Prostate gland (tissue), 2 donors: ENCODE measurements at regions not wholly inside any gene's neighbourhood (a gene's known extent, or its start where the extent isn't known, plus 50 kb on each side); places are given as distances from the start of the nearest gene placed in this dataset.

ENCODE experiments used
- DNase-seq: peaks from one replicate; pipeline ENCODE4 v3.0.0-alpha.2; 2019; ENCODE audit warnings: low spot score
- H3K27ac ChIP-seq, 2 donors: fragments of 200-600 bp; sonication (generic); 2 replicates each; pipeline ENCODE4 v1.5.1; 2017 to 2019
- H3K27me3 ChIP-seq: fragments of 200-600 bp; sonication (generic); replicated peaks from 2 replicates; pipeline ENCODE4 v1.5.1; 2019; ENCODE audit not compliant: insufficient read depth
- H3K36me3 ChIP-seq, 2 donors: fragments of 200-600 bp; sonication (generic); 1 replicate in 1 of 2; 2 replicates in 1 of 2; pipeline versions ENCODE4 v1.5.1 to v1.8.1; 2017 to 2019
- H3K4me1 ChIP-seq: fragments of 200-600 bp; sonication (generic); replicated peaks from 2 replicates; pipeline ENCODE4 v1.5.1; 2019
- H3K4me3 ChIP-seq, 2 donors: fragments of 200-600 bp; sonication (generic); 2 replicates each; pipeline ENCODE4 v1.5.1; 2017 to 2019
- H3K9me3 ChIP-seq: fragments of 200-600 bp; sonication (generic); 2 replicates; pipeline ENCODE4 v1.5.1; 2017
- POLR2A ChIP-seq: fragments of 450-650 bp; IDR thresholded peaks from one replicate; pipeline ENCODE4 v1.6.1; 2016; ENCODE audit warnings: antibody characterized with exemption, mild to moderate bottlenecking
- POLR2AphosphoS5 ChIP-seq: sonication (generic); formaldehyde crosslinking; IDR thresholded peaks from one replicate; pipeline ENCODE4 v1.6.1; 2017; ENCODE audit warnings: antibody characterized with exemption
- WGBS: methylation state at CpG from one replicate; pipeline ENCODE4 v1.1.5; 2018; 5-methylcytosine and 5-hydroxymethylcytosine counted together
- intact Hi-C: fragments of 100-400 bp; cut with DNase I; formaldehyde crosslinking; loops from one replicate; pipeline ENCODE4 v1.14.2; 2022
- TF ChIP-seq, protein P1 (sequence below), 4 experiments: fragments of 200-600 bp in 2 of 4; fragments of 450-650 bp in 2 of 4; sonication (generic) in 2 of 4; IDR thresholded peaks; 1 replicate in 3 of 4; 2 replicates in 1 of 4; pipeline ENCODE4 v1.5.1; 2016 to 2019; ENCODE audit warnings: antibody characterized with exemption in 4 of 4, mild to moderate bottlenecking in 2 of 4, moderate library complexity in 2 of 4

DNA sequence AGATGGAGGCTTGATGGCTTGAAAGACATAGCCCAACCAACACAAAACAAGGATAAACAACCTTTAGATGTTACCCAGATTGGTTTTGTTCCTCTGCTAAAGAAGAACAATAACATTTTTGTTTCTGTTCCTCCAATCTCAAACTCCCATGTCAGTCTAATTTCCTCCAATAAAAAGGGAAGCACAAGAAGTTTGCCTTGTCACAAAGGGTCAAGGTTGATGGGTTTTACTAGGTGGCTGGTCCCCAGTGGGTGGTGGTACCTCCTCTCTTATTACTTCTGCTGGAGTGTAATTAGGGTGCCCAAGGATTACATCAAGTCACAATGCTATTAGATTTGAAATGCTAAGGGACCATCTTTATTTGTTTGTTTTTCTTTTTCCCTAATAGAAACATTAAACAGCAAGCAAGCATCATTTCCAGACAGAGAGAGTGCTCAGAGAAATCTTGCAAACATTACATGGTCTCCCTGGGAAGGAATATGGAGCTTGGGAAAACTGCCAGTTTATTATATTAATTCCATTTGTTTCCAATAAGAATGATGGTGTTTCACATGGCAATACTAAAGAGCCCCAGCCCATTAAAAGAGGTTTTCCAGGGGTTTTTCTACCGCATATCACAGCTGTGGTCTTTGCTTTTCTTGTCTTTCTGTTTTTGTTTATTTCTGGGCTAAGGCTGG lies 78.3 kb upstream of the AOAH start:
- Histone ChIP-seq H3K27ac (no peak overlapping the region), H3K36me3 (no peaks in the 10 kb centered on the region), H3K9me3 (no peaks in the 10 kb centered on the region), H3K4me3 (no peak overlapping the region), H3K4me1 (no peaks in the 10 kb centered on the region), H3K27me3 (no peaks in the 10 kb centered on the region)
- DNase-seq: no peak
- no peak for TF ChIP-seq POLR2A
- no peak for TF ChIP-seq POLR2AphosphoS5
- TF ChIP-seq, protein P1, sequence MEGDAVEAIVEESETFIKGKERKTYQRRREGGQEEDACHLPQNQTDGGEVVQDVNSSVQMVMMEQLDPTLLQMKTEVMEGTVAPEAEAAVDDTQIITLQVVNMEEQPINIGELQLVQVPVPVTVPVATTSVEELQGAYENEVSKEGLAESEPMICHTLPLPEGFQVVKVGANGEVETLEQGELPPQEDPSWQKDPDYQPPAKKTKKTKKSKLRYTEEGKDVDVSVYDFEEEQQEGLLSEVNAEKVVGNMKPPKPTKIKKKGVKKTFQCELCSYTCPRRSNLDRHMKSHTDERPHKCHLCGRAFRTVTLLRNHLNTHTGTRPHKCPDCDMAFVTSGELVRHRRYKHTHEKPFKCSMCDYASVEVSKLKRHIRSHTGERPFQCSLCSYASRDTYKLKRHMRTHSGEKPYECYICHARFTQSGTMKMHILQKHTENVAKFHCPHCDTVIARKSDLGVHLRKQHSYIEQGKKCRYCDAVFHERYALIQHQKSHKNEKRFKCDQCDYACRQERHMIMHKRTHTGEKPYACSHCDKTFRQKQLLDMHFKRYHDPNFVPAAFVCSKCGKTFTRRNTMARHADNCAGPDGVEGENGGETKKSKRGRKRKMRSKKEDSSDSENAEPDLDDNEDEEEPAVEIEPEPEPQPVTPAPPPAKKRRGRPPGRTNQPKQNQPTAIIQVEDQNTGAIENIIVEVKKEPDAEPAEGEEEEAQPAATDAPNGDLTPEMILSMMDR (IDR thresholded peaks at IDR 0.05): no peak
- WGBS: 79% methylated on average over 1 of the region's 1 CpG
- intact Hi-C loops: no loop called here

DNA sequence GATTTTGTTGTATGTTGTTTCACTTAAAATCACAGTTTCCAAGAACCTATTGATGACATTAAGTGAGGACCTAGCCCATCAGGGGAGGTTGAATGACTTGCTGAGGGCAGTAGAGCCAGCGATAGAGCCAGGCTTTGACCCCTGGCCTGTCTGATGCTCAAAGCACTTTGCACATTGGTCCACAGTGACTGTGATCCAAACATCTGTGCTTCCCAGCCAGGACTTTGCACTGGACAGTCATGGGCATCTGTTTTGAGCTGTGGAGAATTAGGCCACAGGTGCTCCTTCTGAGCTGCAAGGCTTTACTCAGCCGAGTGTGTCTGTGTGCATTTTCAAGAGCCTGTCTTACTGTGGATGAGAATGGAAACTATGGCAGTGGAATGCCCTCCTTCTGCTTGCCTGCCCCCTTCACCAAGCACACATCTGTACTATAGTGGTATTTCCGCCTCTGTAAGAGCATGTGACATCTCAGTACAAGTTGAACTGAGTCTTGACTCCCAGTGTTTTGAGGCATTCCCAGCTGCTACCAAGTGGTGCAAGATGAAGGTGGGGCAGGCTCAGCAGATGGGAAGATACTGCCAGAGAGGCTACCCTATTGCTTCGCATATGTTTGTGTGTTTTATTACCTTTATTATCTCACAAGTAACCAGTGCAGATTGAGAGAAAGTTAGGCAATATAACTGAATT lies 72.7 kb upstream of the AOAH start:
- 90% methylated on average over 4 of the region's 4 CpGs for WGBS
- Histone ChIP-seq H3K4me1 (no peaks in the 10 kb centered on the region), H3K4me3 (no peak overlapping the region), H3K36me3 (no peaks in the 10 kb centered on the region), H3K27me3 (no peaks in the 10 kb centered on the region), H3K9me3 (no peaks in the 10 kb centered on the region), H3K27ac (no peak overlapping the region)
- TF ChIP-seq POLR2A: no peak
- DNase-seq: no peak
- intact Hi-C loops: no loop called here

DNA sequence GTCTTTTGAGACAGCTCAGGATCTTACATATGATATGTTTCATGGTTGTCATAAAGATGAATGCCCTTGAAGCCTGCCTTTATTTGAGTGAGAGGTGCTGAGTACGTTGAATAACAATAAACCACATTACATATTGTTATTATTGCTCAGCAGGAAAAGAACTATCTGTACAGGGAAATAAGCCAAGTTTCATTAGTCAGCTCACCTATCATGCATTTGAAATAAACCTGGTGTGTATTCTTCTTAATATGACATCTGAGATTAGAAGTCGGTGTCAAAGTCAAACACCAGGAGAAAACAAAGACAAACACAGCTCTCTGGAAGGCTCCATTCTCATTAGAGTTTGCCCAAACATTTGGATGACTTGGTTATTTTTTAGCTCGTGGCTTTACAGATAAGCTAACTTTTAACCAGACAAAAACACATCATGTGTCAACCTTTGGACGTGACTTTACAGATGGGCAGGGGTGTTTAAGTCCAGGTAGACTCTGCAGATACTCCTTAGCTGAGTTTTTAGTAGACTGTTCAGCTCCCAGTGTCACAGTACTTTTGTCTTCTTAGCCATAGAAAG lies 71.2 kb upstream of the AOAH start:
- no peaks in the 10 kb centered on the region for H3K4me1 ChIP-seq
- TF ChIP-seq POLR2AphosphoS5 (no peak), POLR2A (no peak)
- TF ChIP-seq, protein P1 (IDR thresholded peaks at IDR 0.05): no peak
- WGBS: 37% methylated on average over 4 of the region's 4 CpGs

DNA sequence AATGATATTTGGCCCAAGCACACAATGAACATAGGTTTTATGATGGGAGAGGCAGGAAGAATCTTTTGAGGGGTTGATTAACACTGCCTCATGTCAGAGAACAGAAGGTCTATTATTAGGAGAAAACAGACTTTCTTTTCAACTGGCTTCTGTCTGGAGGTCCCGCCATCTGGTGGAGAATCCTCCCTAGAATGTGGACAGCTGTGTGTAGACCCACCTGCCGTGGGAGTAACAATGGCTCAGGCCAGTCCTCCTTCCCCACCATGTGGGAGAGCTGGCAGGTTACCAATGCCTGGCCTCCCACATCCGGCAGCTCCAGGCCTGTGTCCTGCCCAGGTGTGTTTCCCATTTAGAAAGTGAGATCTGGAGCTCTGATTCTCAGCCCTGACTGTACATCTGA lies 70.4 kb upstream of the AOAH start:
- H3K4me1 ChIP-seq: no peaks in the 10 kb centered on the region
- no peaks in the 10 kb centered on the region for H3K9me3 ChIP-seq
- WGBS: 38% methylated on average over 3 of the region's 3 CpGs
- H3K36me3 ChIP-seq: no peaks in the 10 kb centered on the region
- intact Hi-C loops: no loop called here
- TF ChIP-seq, protein P1 (IDR thresholded peaks at IDR 0.05): no peak
- TF ChIP-seq POLR2A (no peak), POLR2AphosphoS5 (no peak)
- no peak overlapping the region for H3K4me3 ChIP-seq
- H3K27ac ChIP-seq: no peak overlapping the region
- no peak for DNase-seq
- H3K27me3 ChIP-seq: no peaks in the 10 kb centered on the region

More for the DNA sequence above, 71.2 kb upstream of the AOAH start:
- H3K9me3 ChIP-seq: no peaks in the 10 kb centered on the region
- no peak for DNase-seq
- intact Hi-C loops: no loop called here
- no peaks in the 10 kb centered on the region for H3K36me3 ChIP-seq
- H3K27me3 ChIP-seq: no peaks in the 10 kb centered on the region
- H3K27ac ChIP-seq: no peak overlapping the region
- no peak overlapping the region for H3K4me3 ChIP-seq

DNA sequence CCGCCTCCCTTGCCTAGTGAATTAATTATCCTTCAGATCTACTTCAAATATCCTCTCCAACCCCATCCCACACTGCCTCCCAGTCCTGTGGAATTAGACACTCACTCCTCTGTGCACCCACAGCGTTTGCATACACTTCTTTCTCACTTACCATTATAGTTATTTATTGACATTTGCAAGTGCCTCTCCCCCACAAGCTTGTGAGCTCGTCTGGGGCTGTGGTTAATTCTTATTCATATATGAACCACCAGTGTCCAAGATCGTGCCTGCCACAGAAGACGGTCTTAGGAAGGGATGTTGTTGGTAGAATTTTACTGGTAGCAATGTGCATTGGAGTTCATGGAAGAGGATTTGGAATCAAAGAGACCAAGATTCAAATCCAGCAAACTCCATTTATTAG lies 68.1 kb upstream of the AOAH start:
- Histone ChIP-seq H3K27me3 (no peaks in the 10 kb centered on the region), H3K9me3 (no peaks in the 10 kb centered on the region), H3K4me3 (no peak overlapping the region), H3K36me3 (no peaks in the 10 kb centered on the region), H3K27ac (no peak overlapping the region), H3K4me1 (no peaks in the 10 kb centered on the region)
- intact Hi-C loops: no loop called here
- WGBS: 83% methylated on average over 5 of the region's 5 CpGs
- DNase-seq: no peak
- no peak for TF ChIP-seq POLR2A
- TF ChIP-seq, protein P1 (IDR thresholded peaks at IDR 0.05): no peak
